ENCODE measurements at regions not wholly inside any gene's neighbourhood (a gene's known extent, or its start where the extent isn't known, plus 50 kb on each side); places are given as distances from the start of the nearest gene placed in this dataset.

DNA sequence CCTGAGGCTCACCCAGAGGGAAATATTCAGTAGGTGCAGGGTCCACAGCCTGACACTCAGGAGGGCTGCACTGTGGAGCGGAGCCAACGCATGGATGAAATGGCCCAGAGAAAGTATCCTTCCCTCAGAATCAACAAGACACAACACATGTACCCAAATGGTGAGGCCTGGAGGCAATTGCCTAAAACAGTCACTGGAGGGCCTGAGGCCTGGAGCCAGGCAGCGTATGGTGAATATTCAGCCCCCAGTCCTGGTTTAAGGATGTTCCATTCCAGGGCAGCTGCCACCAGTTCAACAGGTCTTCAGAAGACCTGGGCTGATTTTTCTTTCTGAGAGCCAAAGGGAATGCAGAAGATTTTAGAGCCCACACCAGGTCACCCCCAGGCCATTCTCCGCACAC lies 264.8 kb downstream of the INSC start:
- DNase-seq (ENCODE audit: low spot score) = no peak

DNA sequence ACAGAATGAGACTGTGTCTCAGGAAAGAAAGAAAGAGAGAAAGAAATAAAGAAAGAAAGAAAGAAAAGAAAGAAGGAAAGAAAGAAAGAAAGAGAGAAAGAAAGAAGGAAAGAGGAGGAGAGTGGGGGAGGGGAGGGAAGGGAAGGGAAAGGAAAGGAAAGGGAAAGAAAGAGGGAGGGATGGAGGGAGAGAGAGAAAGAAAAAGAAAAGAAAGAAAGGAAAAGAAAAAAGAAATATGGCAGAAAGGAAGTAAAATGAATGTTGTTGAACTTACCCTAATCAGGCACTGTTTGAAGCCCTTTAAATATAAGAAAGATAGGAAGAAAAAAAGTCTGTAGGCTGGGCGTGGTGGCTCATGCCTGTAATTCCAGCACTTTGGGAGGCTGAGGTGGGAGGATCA lies 276.1 kb downstream of the INSC start:
- no peak for DNase-seq (ENCODE audit: low spot score)

DNA sequence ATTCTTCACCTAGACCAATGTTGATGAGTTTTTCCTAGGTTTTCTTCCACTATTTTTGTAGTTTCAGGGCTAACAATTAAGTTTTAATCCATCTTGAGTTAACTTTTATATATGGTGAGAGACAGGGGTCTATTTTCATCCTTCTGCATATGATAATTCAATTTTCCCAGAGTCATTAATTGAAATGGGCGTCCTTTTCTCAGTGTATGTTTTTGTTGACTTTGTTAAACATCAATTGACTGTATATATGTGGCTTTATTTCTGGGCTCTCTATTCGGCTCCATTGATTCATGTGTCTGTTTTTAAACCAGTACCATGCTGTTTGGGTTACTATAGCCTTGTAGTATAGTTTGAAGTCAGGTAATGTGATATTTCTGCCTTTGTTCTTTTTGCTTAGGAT lies 282.1 kb downstream of the INSC start:
- DNase-seq (ENCODE audit: low spot score) = no peak

DNA sequence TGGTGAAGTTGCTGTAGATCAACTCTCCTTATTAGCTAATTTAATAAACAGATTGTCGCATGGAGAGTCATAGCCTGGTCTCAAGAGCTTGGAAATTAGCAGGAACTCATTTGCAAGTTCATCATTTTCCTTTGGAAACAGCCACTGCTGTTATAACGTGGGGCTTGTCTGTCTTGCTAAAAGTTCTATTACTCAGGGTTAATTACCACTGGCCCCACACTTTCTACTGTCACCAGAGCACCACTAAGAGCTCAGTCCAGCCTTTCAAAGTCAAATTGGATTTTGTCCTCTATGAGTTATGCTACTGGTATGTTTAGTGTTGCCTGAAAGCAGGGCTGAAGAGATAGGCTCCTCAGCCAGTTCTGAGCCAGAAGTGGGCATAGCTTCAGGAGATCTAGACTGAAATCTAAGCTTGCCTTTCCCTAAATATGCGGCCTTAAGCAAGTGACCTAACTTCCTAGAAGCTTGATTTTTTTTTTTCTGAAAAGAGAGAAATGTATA lies 292.2 kb downstream of the INSC start:
- no peak for DNase-seq (ENCODE audit: low spot score)

DNA sequence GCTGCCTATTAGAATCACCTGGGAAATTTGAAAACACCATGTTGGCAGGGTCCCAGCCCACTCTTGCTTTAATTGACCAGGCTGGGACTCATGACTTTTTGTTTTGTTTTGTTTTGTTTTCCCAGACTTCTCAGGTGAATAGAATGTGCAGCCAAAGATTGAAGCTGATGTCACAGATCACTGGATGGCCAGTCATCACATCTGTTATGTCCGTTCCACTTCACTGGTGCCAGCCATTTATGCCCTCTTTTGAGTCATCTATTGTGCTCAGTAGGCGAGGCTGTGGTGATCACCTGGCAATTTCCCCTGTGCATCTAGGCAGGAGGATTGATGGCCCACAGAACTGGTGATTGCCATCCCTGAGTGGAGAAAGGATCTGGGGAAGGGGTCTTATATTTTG lies 297.3 kb downstream of the INSC start:
- no peak for DNase-seq (ENCODE audit: low spot score)

DNA sequence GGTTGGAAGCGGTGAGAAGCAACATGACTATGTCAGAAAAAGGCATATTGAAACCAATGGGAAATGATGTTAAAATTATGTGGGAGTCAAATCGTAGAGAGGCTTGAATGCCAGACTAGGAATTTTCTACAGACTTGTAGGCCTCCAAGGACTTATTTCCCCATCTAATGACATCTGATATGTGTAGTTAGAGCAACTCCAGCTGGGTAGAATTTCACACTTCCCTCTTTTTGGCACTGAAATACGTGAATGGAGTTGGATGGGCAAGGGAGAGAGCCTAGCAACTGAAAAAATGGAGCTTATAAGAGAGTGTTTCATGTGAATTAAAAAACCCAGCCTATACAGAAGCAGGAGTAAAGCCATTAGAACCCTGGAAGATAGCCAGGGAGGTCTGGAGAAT lies 304.2 kb downstream of the INSC start:
- no peak for DNase-seq (ENCODE audit: low spot score)

DNA sequence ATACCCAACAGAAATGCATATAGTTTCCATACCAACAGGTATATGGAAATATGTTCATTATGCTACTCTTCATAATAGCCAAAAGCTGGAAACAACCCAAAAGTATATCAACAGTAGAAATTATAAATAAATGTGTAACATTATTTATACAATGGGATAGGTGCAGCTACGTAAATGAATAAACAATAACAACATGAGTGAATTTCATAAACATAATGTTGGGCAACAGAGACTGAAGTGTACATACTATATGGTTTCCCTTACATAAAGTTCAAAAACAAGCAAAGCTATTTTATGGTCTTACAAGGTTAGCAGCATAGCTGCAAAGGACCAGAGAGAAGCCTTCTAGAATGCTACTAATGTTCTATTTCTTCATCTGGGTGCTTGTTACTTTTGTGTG lies 305.0 kb downstream of the INSC start:
- no peak for DNase-seq (ENCODE audit: low spot score)

DNA sequence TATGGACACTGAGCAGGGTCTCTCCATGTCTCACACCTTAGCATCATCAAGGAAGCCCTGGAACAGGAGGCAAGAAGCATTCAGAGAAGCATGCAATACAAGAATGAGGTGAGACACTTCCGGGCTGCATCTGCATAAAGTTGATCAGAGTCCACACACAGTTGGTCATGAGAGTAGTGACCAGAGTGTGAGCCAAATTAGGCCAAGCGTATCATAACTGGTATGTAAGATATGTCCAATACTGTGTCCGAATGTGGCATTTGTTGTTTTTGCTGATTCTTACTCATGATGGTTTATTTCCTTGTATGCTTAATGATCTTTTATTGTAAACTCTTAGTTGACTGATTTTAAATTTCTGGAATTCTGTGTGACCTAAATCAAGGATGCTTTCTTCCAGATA lies 315.7 kb downstream of the INSC start:
- no peak for DNase-seq (ENCODE audit: low spot score)

DNA sequence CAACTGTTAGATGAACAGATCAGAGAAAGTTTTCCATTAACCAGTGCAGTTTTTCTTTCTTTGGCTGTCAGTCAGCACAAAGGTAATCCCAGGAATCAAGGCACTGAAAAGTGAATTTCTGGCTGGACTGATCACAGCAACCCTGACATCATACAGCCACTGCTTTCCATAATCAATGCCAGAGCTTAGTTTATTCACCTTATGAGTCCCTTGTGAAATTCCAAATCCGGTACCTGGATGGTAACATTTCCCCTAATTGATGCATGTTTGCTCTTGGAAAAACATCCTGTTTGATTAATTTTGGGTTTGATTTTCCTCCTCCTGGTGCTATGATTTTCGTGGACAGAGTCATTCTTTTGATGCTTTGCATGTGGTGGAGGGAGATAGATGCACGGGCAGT lies 319.8 kb downstream of the INSC start:
- DNase-seq (ENCODE audit: low spot score) = no peak

DNA sequence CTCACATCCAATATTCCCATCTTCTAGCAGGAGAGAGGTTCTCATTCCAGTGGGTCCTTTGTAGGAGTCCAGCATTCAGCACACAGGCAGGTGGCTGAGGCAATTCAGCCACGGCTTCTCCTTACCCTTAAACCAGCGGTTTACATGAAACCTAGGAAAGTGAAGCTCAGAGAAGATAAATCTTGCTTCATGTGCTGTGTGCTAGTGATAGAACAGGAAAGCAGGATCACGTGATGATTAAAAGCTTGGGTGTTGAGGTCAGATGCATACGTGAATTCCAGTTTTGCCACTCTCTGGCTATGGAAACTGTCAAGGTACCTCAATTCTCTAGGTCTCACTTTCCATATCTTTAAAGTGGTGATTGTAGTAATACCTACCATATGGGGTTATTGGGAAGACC lies 331.6 kb downstream of the INSC start:
- no peak for DNase-seq (ENCODE audit: low spot score)

DNA sequence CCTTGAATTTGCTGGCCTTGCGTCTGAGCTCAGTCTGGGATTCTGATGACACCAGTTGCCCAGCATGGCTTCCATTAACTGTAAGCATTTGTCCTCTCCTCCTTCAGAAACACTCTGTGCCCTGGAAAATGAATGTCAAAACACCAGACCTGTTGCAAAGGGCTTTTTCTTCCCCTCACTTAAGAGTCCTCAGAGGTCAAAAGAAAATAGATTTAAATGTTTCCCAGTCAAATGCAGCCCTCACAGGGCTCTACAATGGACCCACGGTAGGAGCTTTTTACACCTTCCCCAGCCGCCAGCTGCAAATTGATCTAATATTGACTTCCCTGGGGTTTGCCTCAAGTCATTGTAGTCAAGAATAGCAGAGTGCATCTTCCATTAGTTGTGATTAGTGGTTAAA lies 332.2 kb downstream of the INSC start:
- no peak for DNase-seq (ENCODE audit: low spot score)

DNA sequence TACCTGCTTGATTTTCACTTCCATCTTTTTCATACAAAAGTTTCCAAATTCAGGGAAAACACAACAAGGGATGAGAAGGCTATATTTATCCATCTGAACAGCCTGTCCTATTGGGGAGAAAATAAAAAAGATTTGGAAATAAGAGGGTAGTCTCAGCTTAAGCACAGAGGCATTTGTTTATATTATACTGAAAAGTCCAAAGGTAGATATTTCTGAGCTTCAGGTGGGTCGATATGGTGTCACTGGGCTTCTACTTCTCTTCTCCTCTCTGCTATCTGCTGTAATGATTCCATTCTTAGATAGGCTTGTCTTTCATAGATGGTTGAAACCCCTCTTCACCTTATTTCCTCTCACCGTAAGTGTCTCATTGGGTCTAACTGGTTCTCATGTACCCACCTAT lies 337.0 kb downstream of the INSC start:
- no peak for DNase-seq (ENCODE audit: low spot score)

DNA sequence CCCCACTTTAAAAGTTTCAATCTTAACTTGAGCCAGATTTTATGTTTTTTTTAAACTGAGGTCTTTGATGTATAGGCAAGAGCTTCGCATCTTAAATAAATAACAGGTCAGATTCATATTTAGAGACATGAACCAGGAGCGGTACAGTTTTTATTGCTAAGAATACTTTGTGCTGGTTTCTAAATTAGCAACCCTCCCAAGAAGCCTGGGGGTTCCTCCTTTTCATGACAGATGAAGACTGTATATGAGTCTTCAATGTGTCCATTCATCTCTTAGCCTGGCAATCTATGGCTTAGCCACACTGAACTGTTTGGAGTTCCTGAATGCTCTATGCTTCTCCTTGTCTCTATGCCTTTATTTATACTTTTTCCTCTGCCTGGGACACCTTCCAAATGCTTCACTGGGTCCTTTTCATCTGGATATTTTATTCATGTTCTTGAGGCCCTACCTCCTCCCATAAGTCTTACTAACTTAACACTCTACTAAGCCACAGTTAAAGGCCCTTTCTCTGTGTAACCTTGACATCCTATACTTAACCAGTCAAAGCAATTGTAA lies 338.6 kb downstream of the INSC start:
- DNase-seq (ENCODE audit: low spot score) = no peak

DNA sequence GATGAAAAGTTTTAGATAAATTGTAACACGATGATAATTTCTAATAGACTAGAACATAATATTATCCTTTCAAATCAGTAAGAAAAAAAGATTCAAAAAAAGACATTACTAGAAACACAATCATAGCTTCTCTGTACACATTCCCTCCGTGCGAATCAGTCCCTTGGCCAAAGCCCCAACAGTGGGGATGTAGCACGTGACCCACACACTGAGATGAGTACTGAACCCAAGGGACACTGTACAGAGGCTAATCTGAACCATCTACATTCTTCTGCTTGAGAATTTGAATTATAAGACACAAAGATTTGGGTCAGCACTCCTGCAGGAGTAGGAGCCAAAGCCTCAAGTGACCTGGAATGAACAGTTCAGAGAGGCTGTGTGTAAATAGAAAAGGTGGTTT lies 353.7 kb downstream of the INSC start:
- DNase-seq (ENCODE audit: low spot score) = no peak

DNA sequence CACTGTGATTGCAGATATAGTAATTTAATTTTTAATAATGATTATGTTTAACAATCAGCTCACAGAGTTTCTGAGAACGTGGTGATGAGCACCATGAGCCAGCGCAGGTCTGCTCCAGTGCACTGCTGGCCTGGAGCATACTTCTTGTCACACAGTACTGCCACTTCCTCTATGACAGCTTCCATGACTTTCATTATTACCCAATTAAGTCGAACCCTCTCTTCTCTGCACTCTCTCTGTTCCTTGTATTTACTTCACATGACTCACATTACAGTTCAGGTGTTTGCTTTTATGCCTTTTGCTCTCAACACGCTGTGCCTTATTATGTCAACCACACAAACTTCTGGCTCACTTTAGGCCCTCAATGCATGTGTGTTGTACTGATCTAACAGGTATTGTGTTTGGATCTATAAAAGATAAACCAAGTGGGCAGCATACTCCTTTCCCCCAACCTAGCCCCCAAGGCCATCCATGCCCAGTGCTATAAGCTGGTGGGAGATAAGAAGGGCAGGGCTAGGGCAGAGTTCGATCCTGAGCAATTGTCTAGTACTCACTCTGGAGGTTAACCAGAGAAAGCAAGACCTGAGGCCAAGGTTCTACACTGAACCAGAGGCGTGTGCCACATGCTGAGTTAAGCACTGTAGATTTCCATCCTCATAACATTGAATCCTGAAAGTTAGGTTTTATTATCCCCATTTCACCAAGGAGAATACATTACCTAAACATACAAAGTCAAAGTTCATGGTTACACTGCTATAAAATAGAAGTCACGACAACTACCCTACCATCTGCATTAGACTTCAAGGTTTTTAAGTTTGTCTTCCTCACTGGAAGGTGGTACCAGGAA lies 356.5 kb downstream of the INSC start:
- DNase-seq (ENCODE audit: low spot score) = no peak

DNA sequence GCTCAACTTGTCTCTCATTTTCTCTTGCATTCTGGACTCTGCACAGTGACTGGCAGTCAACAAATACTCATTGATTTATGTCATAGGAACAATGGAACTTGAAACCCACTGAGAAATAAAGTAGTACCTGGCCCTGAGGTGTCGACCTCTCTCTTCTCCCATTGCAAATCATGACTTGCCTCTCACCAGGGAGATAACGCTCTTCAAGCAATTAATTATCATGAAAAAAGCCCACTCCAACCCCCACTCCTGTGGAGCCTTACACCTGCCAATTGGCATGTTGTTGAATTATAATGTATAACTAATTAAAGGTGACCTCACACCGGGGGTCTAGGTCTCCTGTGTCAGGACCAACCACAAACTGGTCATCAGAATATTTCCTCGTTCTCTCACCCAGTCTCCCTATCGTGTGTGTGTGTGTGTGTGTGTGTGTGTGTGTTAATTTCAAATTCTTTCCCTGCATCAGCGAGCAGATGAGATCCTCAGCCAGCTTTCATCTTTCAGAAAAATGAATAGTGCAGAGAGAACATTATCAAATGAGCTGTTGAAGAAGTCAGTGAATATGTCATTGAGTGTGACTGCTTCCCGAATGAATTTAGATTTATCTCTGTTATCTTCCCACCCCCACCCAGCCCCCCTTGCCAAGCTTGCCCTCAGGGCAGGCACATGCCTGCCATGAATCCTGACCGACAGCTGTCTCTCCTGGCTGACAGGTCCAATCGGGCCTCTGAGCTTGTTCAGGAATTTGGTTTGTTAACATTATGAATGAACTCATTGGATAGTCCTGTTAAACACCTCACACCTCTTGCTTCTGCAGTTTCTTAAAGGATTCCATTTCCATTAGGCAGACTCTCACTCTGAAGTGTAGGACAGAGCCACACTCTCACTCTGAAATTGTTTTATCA lies 357.4 kb downstream of the INSC start:
- no peak for DNase-seq (ENCODE audit: low spot score)

DNA sequence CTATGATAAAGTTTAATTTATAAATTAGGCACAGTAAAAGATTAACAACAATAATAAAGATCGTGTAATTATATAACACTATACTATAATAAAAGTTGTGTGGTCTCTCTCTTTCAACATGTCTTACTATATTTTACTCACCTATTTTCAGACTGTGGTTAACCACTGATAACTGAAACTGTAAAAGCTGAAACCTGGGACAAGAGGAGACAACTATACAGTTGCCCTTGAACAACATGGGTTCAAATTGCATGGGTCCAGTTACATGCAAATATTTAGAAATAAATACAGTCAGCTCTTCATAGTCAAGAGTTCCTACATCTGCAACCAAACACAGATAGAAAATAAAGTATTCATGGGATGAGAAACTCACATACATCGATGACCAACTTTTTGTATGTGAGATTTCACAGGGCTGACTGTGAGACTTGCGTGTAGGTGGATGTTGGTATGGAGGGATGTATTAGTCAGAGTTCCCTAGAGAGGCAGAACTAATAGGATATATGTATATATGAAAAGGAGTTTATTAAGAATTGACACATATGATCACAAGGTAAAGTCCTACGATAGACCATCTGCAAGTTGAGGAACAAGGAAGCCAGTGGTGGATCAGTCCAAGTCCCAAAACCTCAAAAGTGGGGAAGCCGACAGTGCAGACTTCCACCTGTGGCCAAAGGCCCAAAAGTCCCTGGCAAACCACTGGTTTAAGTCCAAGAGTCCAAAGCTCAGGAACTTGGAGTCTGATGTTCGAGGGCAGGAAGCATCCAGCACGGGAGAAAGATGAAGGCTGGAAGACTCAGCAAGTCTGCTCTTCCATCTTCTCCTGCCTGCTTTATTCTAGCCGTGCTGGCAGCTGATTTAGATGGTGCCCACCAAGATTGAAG lies 359.5 kb downstream of the INSC start:
- DNase-seq (ENCODE audit: low spot score) = no peak

DNA sequence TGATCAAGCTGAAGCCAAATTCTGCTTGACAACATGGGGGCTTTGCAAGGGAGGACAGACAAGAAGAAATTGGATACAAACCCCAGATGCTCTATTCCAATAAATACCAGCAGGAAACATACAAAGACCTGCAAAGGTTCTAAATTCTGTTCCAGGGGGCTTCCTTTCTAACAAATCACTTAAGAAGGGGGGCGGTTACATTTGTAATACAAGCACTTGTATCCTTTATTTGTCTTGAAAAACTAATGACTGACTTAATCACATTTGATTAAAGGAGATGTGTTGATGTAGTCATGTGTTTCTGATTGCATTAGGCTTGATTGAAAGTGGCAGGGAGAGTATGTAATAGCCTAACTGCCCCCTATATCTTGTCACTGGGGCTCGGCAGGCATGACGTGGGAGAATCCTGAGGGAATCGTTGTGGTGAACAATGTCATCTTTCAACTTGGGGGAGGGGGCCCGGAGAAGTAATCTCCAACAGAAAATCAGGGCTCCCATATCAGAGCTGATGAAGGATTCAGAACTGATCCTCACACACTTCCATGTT lies 361.7 kb downstream of the INSC start:
- no peak for DNase-seq (ENCODE audit: low spot score)

DNA sequence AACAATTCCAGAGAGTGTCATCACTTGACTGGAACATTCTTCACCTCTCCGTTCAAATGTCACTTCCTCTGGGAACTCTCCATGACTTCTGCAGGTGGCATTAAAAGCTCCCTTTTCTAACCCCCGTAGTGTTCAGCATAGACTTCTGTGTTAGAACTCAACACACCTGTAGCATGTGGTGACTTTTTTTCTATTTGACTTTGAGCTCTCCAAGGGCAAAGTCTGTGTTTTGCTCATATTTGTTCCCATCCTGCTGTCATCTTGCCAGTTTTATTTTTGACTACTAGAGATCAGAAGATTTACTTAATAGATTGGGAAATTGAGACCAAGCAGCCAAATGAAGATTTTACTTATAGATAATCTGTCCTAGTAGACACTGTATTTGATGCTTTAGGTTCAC lies 367.1 kb downstream of the INSC start:
- DNase-seq (ENCODE audit: low spot score) = no peak

DNA sequence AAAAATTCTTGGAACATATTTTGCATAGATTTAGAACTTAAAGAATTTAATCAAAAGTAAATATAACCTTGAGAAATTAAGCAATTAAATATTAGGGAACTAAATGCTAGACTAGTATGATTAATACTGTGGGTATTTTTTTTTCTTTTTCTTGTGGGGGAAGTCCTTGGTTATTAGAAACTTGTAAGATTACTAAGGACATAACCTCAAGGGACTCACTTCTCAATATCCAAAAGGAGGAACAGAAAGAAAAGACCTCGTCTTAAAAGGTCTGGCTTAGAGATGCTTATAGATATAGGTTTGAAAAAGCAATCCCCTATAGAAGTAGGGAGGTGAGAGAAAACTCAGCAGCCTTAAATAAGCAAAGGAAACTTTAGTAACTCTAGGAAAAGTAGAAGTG lies 368.5 kb downstream of the INSC start:
- no peak for DNase-seq (ENCODE audit: low spot score)

DNA sequence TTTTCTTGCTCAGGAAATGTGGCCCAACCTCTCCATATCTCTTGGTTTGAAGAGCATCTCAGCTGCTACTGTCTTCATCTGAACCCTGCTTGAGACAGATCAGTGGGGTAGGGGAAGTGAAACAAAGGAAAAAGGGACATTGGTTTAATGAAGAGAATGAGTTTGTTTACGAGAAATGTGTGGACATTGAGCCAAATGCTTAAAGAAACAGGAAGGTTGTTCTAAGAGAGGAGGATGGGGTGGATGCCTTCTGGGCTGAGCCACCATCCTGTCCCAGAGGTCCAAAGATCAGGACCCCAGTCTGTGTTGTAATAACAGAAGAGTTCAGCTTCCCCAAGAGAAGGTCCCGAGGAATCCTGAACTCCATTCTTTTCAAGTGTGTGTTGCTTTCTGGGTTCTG lies 369.7 kb downstream of the INSC start:
- no peak for DNase-seq (ENCODE audit: low spot score)

DNA sequence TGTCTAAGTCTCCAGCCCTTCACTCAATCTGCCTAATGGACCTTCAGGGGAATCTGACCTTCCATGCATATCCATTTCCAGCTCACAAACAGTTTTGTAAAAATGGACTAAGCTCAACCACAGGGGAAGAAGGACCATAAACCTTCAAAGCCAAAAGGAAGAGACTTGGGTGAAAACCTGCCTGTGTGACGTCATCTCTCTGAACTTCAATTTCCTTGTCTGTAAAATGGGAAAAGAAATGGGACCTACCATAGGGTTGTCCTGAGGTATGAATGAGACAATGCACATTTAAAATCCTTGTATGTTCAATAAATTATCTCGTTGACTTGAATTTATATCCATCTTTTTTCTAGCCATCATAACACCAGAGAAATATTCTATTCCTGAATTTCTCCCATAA lies 370.7 kb downstream of the INSC start:
- no peak for DNase-seq (ENCODE audit: low spot score)

All from left forelimb (tissue), 1 donor.